ENCODE measurements at regions not wholly inside any gene's neighbourhood (a gene's known extent, or its start where the extent isn't known, plus 50 kb on each side); places are given as distances from the start of the nearest gene placed in this dataset.

DNA sequence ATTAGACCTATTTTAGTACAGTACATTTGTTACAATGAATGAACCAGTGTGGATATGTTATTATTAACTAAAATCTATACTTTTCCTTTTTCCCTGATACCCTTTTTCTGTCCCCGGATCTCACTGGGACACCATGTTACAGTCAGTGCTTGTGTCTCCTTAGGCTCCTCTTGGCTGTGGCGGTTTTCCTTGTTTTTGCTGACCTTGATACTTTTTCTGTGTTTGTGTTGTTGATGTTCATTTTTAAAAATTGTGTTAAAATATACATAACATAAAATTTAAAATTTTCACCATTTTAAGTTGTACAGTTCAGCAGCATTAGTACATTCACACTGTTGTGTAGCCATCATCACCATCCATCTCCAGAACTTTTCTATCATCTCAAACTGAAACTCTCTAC, 54.2 kb upstream of the OSBPL3 start:
- Mint-ChIP-seq H3K36me3 (peaks cover 0 to 14% (median 4%) of the 10 kb centered on the region in 3 donors), H3K27ac (peak overlapping the region in 4 of 8 donors; percentile 4 to 21 (median 14)), H3K9me3 (peaks cover 0 to 3% (median 0%) of the 10 kb centered on the region in 5 donors), H3K4me3 (no peak overlapping the region), H3K4me1 (peaks cover 23 to 40% (median 37%) of the 10 kb centered on the region in 3 donors), H3K27me3 (peaks cover 0 to 2% of the 10 kb centered on the region in 2 donors)
- no peaks in the 10 kb centered on the region for H3K27me3 ChIP-seq (ENCODE audit: insufficient read depth, low read length, poor library complexity, severe bottlenecking)
- peaks cover 7% of the 10 kb centered on the region for H3K4me1 ChIP-seq (ENCODE audit: insufficient read depth, low read length)
- POLR2A ChIA-PET = no interaction called here
- H3K9me3 ChIP-seq (ENCODE audit: low read length) = no peaks in the 10 kb centered on the region
- DNase-seq = no peak
- H3K27ac ChIP-seq (ENCODE audit: low read depth, low read length) = no peak overlapping the region
- CTCF ChIA-PET = no interaction called here
- H3K36me3 ChIP-seq (ENCODE audit: insufficient read depth, low read length) = no peaks in the 10 kb centered on the region
- H3K4me3 ChIP-seq (ENCODE audit: low read length) = no peak overlapping the region

DNA sequence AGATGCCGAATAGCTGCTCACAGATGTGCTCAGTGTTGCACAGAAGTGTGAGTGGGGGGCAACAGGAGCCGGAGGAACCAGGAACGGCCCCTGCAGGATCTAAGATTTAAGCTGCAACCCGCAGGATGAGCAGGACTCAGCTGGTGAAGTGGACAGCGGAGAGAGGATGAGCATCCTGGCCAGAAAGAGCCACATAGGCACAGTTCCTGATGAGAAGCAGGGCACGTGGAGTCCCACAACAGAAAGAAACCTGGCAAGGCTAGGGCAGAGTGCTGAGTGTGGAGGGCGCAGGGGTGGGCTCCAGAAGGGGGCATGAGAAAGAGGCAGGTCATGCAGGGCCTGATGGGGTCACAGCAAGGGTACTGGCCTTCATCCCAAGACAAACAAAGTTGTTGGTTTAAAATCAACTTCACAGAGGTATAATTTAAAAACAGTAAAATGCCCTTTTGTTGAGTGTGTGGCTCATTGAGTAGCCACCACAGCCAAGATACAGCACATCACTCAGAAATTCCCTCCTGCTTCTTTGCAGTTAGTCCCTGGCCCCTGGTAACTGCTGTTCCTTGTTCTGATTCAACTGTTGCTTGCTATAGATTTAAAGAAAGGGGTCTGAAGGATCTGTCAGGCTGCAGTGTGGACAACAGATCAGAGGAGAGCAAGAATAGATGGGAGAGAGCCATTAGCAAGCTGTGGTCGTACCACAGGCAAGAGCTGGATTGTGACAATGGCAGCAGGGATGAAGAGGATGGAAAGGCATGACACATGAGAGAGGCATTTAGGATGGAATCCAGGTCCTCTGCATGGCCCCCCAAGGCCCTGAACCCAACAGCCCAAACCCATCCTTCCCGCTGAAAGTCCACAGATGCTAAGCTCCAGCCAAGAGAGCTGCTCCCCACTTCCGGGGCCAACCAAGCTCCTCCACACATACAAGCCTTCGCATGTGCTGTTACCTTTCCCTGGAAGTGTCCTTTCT, 53.1 kb upstream of the OSBPL3 start:
- Histone ChIP-seq H3K27ac (ENCODE audit: low read depth, low read length) (no peak overlapping the region), H3K36me3 (ENCODE audit: insufficient read depth, low read length) (no peaks in the 10 kb centered on the region), H3K27me3 (ENCODE audit: insufficient read depth, low read length, poor library complexity, severe bottlenecking) (no peaks in the 10 kb centered on the region), H3K4me3 (ENCODE audit: low read length) (no peak overlapping the region), H3K9me3 (ENCODE audit: low read length) (no peaks in the 10 kb centered on the region), H3K4me1 (ENCODE audit: insufficient read depth, low read length) (peaks cover 18% of the 10 kb centered on the region)
- CTCF ChIA-PET = no interaction called here
- no peak overlapping the region for H3K4me3 Mint-ChIP-seq
- H3K27me3 Mint-ChIP-seq = peaks cover 0 to 2% of the 10 kb centered on the region in 2 donors
- no peak for DNase-seq
- POLR2A ChIA-PET = no interaction called here
- peaks cover 0 to 19% (median 4%) of the 10 kb centered on the region in 3 donors for H3K36me3 Mint-ChIP-seq
- peak overlapping the region in 1 of 8 donors; percentile 24 for H3K27ac Mint-ChIP-seq
- peaks cover 34 to 50% (median 48%) of the 10 kb centered on the region in 3 donors for H3K4me1 Mint-ChIP-seq
- peaks cover 0 to 3% (median 0%) of the 10 kb centered on the region in 5 donors for H3K9me3 Mint-ChIP-seq

DNA sequence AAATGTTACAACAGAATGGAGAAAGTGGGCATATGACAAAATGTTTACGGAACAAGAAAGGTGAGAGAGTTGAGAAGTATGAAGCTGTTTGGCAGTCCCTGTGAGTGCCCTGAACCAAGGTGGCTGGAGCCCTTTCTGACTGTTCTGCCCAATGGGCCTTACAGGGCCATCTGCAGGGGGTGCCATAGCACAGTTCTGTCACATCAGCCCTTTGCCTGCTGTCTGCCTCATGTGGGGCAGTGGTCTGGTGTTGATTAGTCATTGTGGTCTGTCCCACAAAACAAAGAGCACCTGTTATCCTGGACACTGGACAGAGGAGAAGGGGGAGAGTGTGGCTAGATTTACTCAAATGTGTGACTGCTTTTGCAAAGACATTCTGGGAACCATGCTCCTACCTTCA, 51.5 kb upstream of the OSBPL3 start:
- POLR2A ChIA-PET = no interaction called here
- CTCF ChIA-PET = interaction anchor here (1.4 to 4.7 kb wide), 5 partner anchors 18 to 219 kb away, joined by 4 to 26 read pairs (median 21); no protein-coding TSS in a partner anchor
- peaks cover 0 to 19% (median 5%) of the 10 kb centered on the region in 3 donors for H3K36me3 Mint-ChIP-seq

DNA sequence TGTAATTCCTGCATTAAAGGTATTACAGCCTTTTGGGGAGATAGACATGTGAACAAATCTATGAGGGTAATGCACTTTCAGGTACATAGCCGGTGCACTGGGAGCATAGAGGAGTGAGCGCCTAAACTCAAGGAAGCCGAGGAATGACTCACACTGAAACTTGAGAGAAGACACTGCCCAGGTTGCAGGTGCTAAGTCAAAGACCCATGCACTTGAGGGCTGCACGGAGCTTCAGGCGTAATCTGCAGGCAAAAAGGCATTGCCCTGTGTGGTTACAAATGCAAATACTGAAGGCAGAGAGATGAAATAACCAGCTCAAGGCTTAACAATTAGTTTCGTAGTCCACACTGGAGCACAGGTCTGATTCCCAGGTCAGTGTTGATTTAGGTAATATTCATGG, 51.0 kb upstream of the OSBPL3 start:
- H3K36me3 ChIP-seq (ENCODE audit: insufficient read depth, low read length) = no peaks in the 10 kb centered on the region
- no peaks in the 10 kb centered on the region for H3K27me3 ChIP-seq (ENCODE audit: insufficient read depth, low read length, poor library complexity, severe bottlenecking)
- Mint-ChIP-seq H3K27ac (peak overlapping the region in 3 of 8 donors; percentile 1 to 31 (median 22)), H3K4me1 (peaks cover 42 to 65% (median 64%) of the 10 kb centered on the region in 3 donors), H3K27me3 (peaks cover 0 to 2% of the 10 kb centered on the region in 2 donors), H3K4me3 (no peak overlapping the region), H3K36me3 (peaks cover 0 to 14% (median 5%) of the 10 kb centered on the region in 3 donors), H3K9me3 (peaks cover 0 to 2% (median 0%) of the 10 kb centered on the region in 5 donors)
- ChIA-PET CTCF (interaction anchor here (1.4 to 4.7 kb wide), 7 partner anchors 18 to 218 kb away, joined by 4 to 27 read pairs (median 21); partner anchors contain the start of gene OSBPL3), POLR2A (interaction anchor here (1.3 kb wide), 1 partner anchor 49 kb away, joined by 6 read pairs; no protein-coding TSS in a partner anchor)
- H3K4me3 ChIP-seq (ENCODE audit: low read length) = no peak overlapping the region
- DNase-seq = no peak
- peaks cover 28% of the 10 kb centered on the region for H3K4me1 ChIP-seq (ENCODE audit: insufficient read depth, low read length)
- H3K9me3 ChIP-seq (ENCODE audit: low read length) = no peaks in the 10 kb centered on the region
- no peak overlapping the region for H3K27ac ChIP-seq (ENCODE audit: low read depth, low read length)

More for the DNA sequence above, 51.5 kb upstream of the OSBPL3 start:
- peaks cover 0 to 2% of the 10 kb centered on the region in 2 donors for H3K27me3 Mint-ChIP-seq
- H3K4me1 ChIP-seq (ENCODE audit: insufficient read depth, low read length) = peaks cover 28% of the 10 kb centered on the region
- H3K4me1 Mint-ChIP-seq = peaks cover 42 to 61% (median 59%) of the 10 kb centered on the region in 3 donors
- H3K4me3 Mint-ChIP-seq = no peak overlapping the region
- no peak overlapping the region for H3K27ac ChIP-seq (ENCODE audit: low read depth, low read length)
- H3K36me3 ChIP-seq (ENCODE audit: insufficient read depth, low read length) = no peaks in the 10 kb centered on the region
- H3K27me3 ChIP-seq (ENCODE audit: insufficient read depth, low read length, poor library complexity, severe bottlenecking) = no peaks in the 10 kb centered on the region
- DNase-seq = no peak
- H3K9me3 ChIP-seq (ENCODE audit: low read length) = no peaks in the 10 kb centered on the region
- peak overlapping the region in 2 of 8 donors; percentile 22 to 28 for H3K27ac Mint-ChIP-seq
- peaks cover 0 to 3% (median 0%) of the 10 kb centered on the region in 5 donors for H3K9me3 Mint-ChIP-seq
- H3K4me3 ChIP-seq (ENCODE audit: low read length) = no peak overlapping the region

Data from CD8-positive, alpha-beta memory T cell (primary cell).